ENCODE measurements at regions not wholly inside any gene's neighbourhood (a gene's known extent, or its start where the extent isn't known, plus 50 kb on each side); places are given as distances from the start of the nearest gene placed in this dataset.

- DNase-seq = no peak
Measured at GRCh38 chr10:78768041-78768835, 300.5 kb upstream of the ZMIZ1 start.

GRCh38 chr10:78768876-78769275 is 299.9 kb upstream of the ZMIZ1 start:
- no peak for DNase-seq

GRCh38 chr10:78769526-78769925 is 299.2 kb upstream of the ZMIZ1 start:
- DNase-seq = no peak

GRCh38 chr10:78770167-78771090 is 298.3 kb upstream of the ZMIZ1 start:
- DNase-seq = no peak

DNA sequence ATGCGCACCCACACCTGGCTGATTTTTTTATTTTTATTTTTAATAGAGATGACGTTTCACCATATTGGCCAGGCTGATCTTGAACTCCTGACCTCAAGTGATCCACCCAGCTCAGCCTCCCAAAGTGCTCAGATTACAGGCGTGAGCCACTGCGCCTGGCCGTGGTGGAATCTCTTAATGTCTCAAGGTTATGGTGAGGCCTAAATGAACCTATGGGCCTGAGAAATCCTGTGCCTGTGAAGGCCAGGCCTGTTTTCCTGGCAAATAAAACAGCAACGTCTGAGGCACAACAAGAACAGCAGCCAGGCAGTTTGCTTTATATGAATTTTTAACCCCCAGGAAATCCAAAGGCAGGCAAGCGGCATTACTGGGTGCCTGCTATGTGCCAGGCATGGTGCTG is 297.5 kb upstream of the ZMIZ1 start:
- DNase-seq = no peak

GRCh38 chr10:78771808-78772455 is 296.8 kb upstream of the ZMIZ1 start:
- no peak for DNase-seq

- no peak for DNase-seq
Measured at GRCh38 chr10:78772486-78772885, 296.3 kb upstream of the ZMIZ1 start.

DNA sequence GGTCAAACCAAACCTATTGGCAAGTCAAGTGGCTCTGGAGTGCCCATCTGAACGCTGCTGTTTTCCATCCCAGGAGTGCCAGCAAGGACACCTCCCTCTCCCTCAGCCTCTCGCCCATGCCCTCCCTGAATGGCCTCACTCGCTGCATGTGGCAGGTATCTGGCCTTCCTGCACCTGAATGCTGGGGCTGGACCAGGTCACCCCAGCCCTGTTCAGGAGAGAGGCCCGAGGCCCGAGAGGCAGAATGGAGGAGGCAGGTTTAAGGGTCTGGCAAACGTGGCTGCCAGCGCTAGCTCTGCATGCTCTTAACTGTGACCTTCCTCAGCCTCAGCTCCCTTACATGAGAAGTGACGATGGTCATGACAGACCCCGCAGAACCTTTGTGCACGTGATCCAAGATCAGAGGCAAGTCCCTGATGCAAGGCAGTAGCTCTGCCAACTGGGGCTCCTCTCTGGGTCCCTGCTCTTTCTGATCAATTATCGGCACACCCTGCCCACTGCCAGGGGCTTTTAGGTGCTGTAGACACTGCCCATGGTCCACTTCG is 295.7 kb upstream of the ZMIZ1 start:
- DNase-seq = peak; percentile 5

DNA sequence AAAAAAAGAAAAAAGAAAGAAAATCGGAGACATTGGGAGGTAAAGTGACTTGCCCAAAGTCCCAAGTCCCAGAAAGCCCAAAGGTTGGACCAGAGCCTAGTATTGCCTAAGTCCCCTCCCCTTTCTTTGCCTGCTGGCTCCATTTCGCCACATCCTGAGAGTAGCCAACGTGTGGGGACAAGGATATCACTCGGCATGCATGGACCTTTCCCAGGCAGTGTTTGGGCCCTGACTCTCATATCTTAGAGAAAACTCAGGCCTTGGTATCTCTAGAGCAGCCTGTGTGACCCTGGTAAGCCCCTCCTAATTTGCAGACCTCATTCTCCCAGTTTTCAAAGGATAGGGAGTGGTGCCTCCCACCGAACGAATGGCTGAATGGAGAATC is 294.2 kb upstream of the ZMIZ1 start:
- DNase-seq = no peak

- no peak for DNase-seq
Measured at GRCh38 chr10:78774999-78775711, 293.6 kb upstream of the ZMIZ1 start.

DNA sequence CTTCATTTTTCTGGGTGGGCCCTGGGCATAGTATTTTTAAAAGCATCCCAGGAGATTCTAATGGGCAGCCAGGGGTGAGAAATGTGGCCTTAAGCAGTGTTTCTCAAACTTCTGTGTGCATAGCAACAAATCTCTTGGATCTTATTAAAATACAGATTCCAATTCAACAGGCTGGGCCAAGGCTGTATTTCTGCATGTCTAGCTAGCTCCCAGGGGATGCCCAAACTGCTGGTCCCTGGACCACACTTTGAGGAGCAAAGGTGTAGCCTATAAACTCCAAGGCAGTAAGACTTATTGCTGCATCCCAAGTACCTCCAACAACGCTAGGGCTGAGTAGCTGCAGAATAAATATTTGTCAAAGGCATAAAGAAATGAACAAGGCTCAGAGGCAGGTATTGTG is 292.9 kb upstream of the ZMIZ1 start:
- no peak for DNase-seq

GRCh38 chr10:78776756-78777155 is 292.0 kb upstream of the ZMIZ1 start:
- DNase-seq = no peak

GRCh38 chr10:78777466-78777865 is 291.3 kb upstream of the ZMIZ1 start:
- DNase-seq = no peak

DNA sequence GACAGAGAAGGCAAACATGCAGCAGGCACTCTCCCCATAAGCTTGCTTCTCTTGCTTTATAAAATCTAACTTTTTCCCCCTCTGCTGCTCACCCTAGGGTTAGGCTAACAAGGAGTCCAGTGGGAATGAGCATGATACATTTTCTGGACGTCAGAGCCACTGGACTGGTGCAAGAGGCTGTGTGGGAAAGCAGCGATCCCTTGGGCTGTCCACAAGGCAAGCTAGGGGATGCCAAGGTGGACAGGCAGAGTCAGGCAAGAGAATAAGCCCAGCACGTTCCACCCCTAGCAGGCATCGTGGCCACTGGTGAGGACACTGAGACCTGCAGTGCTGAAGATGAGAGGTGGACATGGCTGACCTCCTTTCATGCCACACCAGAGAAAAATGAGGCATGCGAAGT is 290.9 kb upstream of the ZMIZ1 start:
- DNase-seq = no peak

GRCh38 chr10:78778444-78779338 is 290.1 kb upstream of the ZMIZ1 start:
- DNase-seq = no peak

DNA sequence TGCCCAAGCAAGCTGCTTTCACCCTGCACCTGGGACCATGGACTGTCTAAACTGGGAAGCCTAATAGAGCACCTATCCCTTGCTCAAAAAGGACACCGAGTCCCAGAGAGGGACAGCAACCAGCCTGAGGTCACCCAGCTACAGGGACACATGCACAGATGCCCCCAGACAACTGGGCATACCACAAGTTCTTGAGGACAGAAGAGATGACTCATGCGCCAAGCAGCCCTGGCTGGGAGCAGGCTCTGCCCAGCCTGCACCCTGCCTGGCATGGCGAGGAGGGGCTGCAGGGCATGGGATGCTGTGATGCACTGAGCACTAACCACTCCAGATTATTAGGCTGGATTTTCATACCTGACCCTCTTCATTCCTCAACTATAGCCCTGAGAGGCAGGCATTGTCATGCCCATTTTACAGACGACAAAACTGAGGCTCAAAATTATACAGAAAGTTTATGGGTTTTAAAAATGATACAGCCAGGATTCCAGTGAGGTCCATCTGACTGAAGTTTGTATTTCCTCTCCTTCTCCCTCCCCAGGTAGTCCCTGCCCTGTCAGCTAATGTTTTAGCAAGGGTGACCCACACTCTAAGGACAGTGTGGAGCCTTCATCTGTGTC is 289.3 kb upstream of the ZMIZ1 start:
- no peak for DNase-seq

- peak; percentile 23 for DNase-seq
Measured at GRCh38 chr10:78780551-78780961, 288.2 kb upstream of the ZMIZ1 start.

DNA sequence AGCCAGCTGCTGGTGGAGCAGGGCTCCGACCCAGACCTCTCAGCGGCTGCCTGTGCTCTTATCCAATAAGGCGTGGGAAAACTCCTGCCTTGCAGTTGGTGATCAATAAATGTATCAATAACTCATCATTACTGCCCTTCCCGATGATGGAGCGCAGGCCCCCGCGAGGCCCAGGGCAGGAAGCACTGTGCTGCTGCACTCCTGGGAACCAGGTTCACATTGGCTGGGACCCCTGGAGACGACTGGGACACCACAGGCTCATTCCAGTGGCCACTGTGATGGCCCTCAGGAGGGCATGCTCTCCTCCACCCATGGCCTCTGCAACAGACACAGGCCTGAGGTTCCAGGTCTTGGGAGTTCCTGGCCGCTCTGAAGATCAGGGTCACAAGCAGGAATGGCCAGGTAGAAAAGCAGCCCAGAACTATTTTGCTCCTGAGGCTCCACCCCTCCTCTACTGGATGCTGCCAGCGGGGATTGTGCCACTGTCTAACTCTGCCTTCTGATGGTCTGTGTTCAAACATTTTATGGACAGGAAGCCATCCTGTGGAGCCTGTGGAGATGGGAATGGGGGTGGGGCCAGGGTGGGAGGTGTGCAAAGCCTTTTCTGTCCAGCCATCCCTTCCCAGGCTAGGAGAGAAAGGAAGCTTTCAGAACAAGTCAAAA is 287.4 kb upstream of the ZMIZ1 start:
- peak; percentile 17 for DNase-seq

DNA sequence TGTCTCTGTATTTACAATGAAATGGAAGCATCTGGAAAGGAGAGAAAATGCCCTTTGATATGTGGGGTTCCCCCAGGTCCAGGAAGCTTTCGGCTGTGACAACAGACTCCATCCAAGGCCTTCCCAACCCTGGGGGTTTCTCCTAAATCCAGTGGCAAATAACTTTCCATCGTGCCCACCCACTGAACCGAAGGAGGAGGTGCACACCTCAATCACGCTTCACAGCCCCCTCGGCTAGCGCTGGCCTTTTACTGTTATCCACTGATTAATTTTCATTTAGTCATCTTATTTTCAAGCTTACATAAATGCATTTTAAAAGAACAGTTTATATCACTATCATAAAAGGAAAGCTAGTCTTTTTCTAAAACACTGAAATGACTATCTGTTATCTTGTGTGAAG is 286.8 kb upstream of the ZMIZ1 start:
- peak; percentile 22 for DNase-seq

DNA sequence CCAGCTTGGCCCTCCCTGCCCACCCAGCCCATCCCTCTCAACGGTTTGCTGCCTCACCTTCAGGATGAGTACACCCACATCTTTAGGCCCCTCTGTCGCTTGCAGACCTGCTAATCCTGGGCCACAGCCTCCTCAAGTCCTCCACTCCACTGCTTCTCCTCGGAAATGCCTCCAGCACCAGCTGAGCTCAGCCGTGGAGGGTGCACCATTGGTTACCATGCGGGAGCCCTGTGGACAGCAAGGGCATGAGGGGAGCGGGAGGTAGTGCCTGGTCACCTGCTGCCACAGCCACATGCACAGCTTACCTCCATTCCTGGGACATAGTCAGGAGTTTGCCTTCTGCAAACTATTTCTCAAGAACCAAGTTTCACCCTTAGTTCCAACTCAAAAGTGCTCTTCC is 286.3 kb upstream of the ZMIZ1 start:
- DNase-seq = peak; percentile 8

Data from activated CD4-positive, CD25-positive, alpha-beta regulatory T cell treated with anti-CD3 and anti-CD28 coated beads, Interleukin-2, amount 50 U/mL, for 72 hours (primary cell).